ENCODE measurements at regions not wholly inside any gene's neighbourhood (a gene's known extent, or its start where the extent isn't known, plus 50 kb on each side); places are given as distances from the start of the nearest gene placed in this dataset.
A peak's percentile ranks its signal among the peaks of the same experiment; 100 is the strongest.

- Histone ChIP-seq H3K27ac (no peak overlapping the region), H3K4me1 (no peaks in the 10 kb centered on the region), H3K36me3 (no peaks in the 10 kb centered on the region), H3K27me3 (no peaks in the 10 kb centered on the region), H3K9me3 (no peaks in the 10 kb centered on the region), H3K4me3 (no peak overlapping the region)
- no peak for DNase-seq
- WGBS, 5 donors: 75 to 86% (median 81%) methylated on average over 7 of the region's 7 CpGs
- TF ChIP-seq POLR2AphosphoS5 (IDR thresholded peaks at IDR 0.05): no peak
- TF ChIP-seq POLR2A (IDR thresholded peaks at IDR 0.05): no peak
- TF ChIP-seq CTCF (IDR thresholded peaks at IDR 0.05): no peak
- TF ChIP-seq EP300 (IDR thresholded peaks at IDR 0.05): no peak
- intact Hi-C loops (cut with DNase I; ENCODE audit: low total_unique reads): no loop called here
Measured at GRCh38 chr3:139835830-139836683, 98.9 kb upstream of the CLSTN2 start.

DNA sequence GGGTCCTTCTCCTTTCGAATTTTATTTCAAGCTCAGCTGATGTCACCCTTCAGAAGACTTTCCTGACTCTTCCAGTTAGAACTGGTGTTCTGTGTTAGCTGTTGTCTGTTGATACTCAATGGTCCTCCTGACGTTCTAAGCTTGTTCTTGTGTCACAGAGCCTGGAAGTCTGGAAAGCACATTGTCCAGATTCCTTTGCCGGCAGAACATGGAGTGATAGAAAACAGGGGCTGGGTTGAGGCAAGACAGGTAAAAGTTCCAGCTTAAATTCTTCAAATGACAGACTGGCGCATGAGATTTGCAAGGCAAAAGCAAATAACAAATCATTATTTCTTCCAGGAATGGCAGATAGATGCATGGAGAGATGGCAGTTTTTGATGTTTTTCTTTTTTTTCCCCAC lies 102.0 kb upstream of the CLSTN2 start:
- intact Hi-C loops (cut with DNase I; ENCODE audit: low total_unique reads): no loop called here
- no peak for DNase-seq
- no peak overlapping the region for H3K27ac ChIP-seq
- no peaks in the 10 kb centered on the region for H3K4me1 ChIP-seq
- H3K27me3 ChIP-seq: no peaks in the 10 kb centered on the region
- 67 to 80% (median 73%) methylated on average over 4 of the region's 4 CpGs for WGBS, 5 donors
- H3K36me3 ChIP-seq: no peaks in the 10 kb centered on the region
- H3K9me3 ChIP-seq: no peaks in the 10 kb centered on the region
- no peak for TF ChIP-seq POLR2AphosphoS5 (IDR thresholded peaks at IDR 0.05)
- no peak for TF ChIP-seq CTCF (IDR thresholded peaks at IDR 0.05)
- no peak for TF ChIP-seq EP300 (IDR thresholded peaks at IDR 0.05)
- no peak for TF ChIP-seq POLR2A (IDR thresholded peaks at IDR 0.05)
- no peak overlapping the region for H3K4me3 ChIP-seq

DNA sequence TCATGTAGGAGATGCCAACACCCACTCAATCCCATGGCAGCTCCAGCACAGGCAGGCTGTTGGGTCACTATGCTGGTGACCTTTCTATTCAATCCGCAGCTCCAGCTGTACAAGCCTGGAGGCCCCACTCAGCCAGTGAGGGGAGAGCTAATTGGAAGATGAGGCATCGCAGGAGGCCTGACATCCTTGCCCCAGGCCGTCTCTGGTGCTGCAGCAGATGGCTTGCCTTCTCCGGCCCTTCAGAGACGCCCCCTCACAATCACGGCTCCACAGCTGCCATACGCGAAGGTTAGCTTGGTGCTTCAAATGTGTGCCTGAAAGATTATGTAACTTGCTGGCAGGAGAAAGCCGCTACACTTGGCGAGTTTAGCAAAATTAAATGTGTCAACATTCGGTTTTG lies 104.2 kb upstream of the CLSTN2 start:
- Histone ChIP-seq H3K36me3 (no peaks in the 10 kb centered on the region), H3K4me3 (no peak overlapping the region), H3K27ac (no peak overlapping the region), H3K27me3 (no peaks in the 10 kb centered on the region), H3K4me1 (no peaks in the 10 kb centered on the region), H3K9me3 (no peaks in the 10 kb centered on the region)
- intact Hi-C loops (cut with DNase I; ENCODE audit: low total_unique reads): no loop called here
- TF ChIP-seq POLR2A (IDR thresholded peaks at IDR 0.05): no peak
- TF ChIP-seq CTCF (IDR thresholded peaks at IDR 0.05): no peak
- no peak for TF ChIP-seq EP300 (IDR thresholded peaks at IDR 0.05)
- TF ChIP-seq POLR2AphosphoS5 (IDR thresholded peaks at IDR 0.05): no peak
- DNase-seq: peak in 1 of 2 donors; percentile 32
- 50 to 70% (median 60%) methylated on average over 11 of the region's 11 CpGs for WGBS, 5 donors

GRCh38 chr3:139827833-139828232 lies 107.2 kb upstream of the CLSTN2 start:
- Histone ChIP-seq H3K27me3 (no peaks in the 10 kb centered on the region), H3K9me3 (no peaks in the 10 kb centered on the region), H3K4me3 (no peak overlapping the region), H3K4me1 (no peaks in the 10 kb centered on the region), H3K27ac (no peak overlapping the region), H3K36me3 (no peaks in the 10 kb centered on the region)
- no peak for TF ChIP-seq POLR2A (IDR thresholded peaks at IDR 0.05)
- no peak for TF ChIP-seq POLR2AphosphoS5 (IDR thresholded peaks at IDR 0.05)
- TF ChIP-seq CTCF (IDR thresholded peaks at IDR 0.05): no peak
- TF ChIP-seq EP300 (IDR thresholded peaks at IDR 0.05): no peak
- 69 to 91% (median 77%) methylated on average over 1 of the region's 1 CpG for WGBS, 5 donors
- intact Hi-C loops (cut with DNase I; ENCODE audit: low total_unique reads): no loop called here
- DNase-seq: no peak
